22Rv1 (cell line): ENCODE measurements at regions not wholly inside any gene's neighbourhood (a gene's known extent, or its start where the extent isn't known, plus 50 kb on each side); places are given as distances from the start of the nearest gene placed in this dataset.

Experiments
- H3K27ac ChIP-seq: fragments of 450-650 bp; 2 replicates; pipeline ENCODE4 v1.5.1; 2017
- CTCF ChIP-seq: fragments of 450-650 bp; IDR thresholded peaks from 2 replicates; pipeline ENCODE4 v1.5.1; 2017; ENCODE audit warnings: mild to moderate bottlenecking
- ZFX ChIP-seq: fragments of 450-650 bp; IDR thresholded peaks from 2 replicates; pipeline ENCODE4 v1.6.1; 2017; ENCODE audit warnings: antibody characterized with exemption, borderline replicate concordance

DNA sequence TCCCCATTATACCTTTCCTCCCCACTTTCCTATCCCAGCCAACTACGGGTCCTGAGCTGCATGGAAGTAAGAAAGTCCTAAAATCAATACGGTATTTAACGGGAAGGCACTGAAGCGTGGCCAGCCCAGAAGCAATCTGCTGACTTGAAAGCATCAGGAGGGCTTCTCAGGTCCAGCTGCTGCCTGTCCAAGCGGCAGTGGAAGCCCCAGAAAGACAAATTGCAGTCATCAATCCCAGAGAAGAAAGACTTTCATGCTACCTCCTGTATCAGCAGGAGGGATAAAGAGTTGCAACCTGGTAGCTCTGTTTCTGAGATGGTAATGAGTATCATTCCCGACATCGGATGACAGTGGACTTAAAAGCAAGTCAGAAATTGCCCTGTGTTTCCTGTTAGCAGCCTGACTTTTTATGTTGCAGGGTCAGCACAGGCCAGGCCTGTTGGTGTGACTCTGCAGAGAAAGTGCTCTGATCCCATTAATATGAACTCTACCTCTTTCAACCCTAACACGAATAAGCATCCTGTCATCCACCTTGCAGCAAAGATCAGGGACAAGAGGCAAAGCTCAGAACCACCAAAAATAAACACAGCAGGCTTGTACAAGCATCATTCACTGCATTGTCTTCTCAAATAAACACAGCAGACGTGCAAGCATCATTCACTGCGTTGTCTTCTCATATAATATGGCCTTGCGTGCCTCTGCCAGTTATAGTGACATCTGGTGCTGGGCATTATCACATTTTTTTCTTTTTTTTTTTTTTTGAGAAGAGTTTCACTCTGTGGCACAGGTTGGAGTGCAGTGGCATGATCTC lies 358.6 kb upstream of the CDH11 start:
- TF ChIP-seq ZFX (no peak), CTCF (no peak)
- H3K27ac ChIP-seq, result no peak overlapping the region

DNA sequence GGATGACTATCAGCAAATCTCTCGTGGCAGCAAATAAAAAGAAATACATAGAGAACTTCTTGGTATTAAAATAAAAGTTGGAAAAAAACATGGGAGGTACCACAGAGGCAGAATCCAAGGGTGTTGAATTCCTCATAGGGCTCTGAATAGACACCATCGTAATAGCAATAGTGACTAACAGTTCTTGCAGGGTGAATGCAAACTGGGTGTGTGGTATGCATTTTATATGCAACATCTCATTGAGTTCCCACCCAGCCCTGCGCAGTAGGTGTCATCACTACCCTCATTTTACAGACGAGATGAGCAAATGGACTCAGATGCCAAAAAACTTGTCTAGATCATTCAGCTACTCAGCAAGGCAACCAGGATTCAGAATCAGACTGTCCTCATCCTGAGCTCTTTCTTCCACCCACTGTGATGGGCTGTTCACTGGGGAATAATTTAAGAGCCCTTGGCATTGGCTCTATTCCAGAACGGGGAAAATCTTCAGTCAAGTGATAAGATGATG lies 354.6 kb upstream of the CDH11 start:
- H3K27ac ChIP-seq, result no peak overlapping the region
- TF ChIP-seq ZFX (no peak), CTCF (no peak)

DNA sequence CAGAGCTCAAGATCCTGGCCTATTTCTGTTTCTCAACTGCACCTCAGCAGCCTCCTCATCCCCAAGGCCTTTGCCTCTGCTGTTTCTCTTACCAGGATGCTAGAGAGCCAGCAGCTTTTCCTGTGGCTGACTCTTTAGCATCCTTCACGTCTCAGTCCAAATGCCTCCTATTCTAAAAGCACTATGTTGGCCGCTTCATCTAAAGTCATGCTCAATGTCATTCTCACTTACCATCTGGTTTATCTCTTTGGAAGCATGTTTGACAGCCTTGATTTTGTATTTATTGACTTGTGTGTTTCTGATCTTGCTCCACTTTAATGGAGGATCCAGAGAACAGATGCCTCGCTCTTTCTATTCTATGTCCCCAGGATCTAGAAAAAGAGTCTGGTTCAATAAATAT lies 351.8 kb upstream of the CDH11 start:
- TF ChIP-seq CTCF (no peak), ZFX (no peak)
- no peak overlapping the region for H3K27ac ChIP-seq

DNA sequence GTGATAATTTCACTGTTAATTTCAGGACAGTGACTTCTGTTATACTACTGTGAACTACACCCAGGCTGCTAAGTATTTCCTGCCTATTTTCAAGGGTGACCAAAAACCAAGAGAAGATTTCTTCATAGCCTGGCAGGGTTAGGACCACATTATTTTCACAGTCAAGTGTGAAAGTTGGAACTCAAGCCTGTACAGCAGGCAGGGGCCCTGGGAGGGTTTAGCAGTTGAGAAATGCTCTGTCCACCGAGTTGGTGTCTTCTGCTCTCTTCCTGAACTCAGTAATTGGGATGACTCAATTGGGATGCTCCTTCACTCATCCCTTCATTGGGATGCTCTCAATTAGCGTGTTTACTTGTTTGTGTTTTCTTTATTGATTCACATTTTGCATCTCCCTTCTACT lies 347.3 kb upstream of the CDH11 start:
- H3K27ac ChIP-seq, result no peak overlapping the region
- TF ChIP-seq ZFX, result no peak
- no peak for TF ChIP-seq CTCF

- TF ChIP-seq ZFX (no peak), CTCF (no peak)
Observed at GRCh38 chr16:65468133-65468532, 346.3 kb upstream of the CDH11 start.

GRCh38 chr16:65463652-65464260 lies 341.9 kb upstream of the CDH11 start:
- TF ChIP-seq CTCF (no peak), ZFX (no peak)
- H3K27ac ChIP-seq, result no peak overlapping the region

More at GRCh38 chr16:65468133-65468532, 346.3 kb upstream of the CDH11 start:
- H3K27ac ChIP-seq, result no peak overlapping the region

- TF ChIP-seq CTCF, result no peak
- TF ChIP-seq ZFX, result no peak
- no peak overlapping the region for H3K27ac ChIP-seq
Observed at GRCh38 chr16:65457084-65457483, 335.2 kb upstream of the CDH11 start.
